GM23248 (cell line): ENCODE measurements at regions not wholly inside any gene's neighbourhood (a gene's known extent, or its start where the extent isn't known, plus 50 kb on each side); places are given as distances from the start of the nearest gene placed in this dataset.

Experiments
- EZH2 ChIP-seq: fragments of 200-600 bp; sonication (generic); IDR thresholded peaks from 2 replicates; pipeline ENCODE4 v1.6.1; 2018; ENCODE audit warnings: antibody characterized with exemption, mild to moderate bottlenecking; ENCODE audit not compliant: insufficient read depth, poor library complexity, severe bottlenecking
- EZH2phosphoT487 ChIP-seq: fragments of 200-600 bp; sonication (generic); IDR thresholded peaks from 2 replicates; pipeline ENCODE4 v1.6.1; 2018; ENCODE audit warnings: antibody characterized with exemption, moderate library complexity, mild to moderate bottlenecking, low read depth; ENCODE audit not compliant: insufficient read depth

DNA sequence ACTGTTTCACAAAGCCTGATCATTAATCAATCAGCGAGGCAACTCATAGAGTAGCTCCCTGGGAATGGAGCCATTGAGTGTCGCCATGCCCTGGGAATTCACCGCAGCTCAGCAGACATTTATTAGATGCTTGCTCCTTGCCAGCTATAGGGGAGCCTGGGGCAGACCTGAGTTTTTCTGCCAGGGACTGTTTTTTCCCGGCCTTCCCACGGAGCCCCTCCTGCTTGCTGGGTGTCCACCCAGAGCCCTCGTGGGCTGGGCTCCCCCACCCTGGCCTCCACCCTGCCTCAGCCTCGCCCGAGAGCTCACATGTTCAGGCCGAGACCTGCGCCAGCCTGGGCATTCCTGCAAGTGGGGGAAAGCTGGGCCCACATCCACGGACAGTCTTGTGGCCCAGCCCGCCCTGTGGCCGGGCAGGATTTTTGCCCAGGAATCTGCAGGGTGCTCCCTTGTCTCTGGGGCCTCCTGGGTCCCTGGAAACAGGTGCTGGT is 64.9 kb downstream of the SMIM38 start:
- no peak for TF ChIP-seq EZH2
- TF ChIP-seq EZH2phosphoT487, result no peak
